Hematopoietic multipotent progenitor cell treated with erythropoietin and hydrocortisone succinate and interleukin-3 and kit ligand, for 8 days (in vitro differentiated cells): ENCODE measurements at regions not wholly inside any gene's neighbourhood (a gene's known extent, or its start where the extent isn't known, plus 50 kb on each side); places are given as distances from the start of the nearest gene placed in this dataset.
A peak's percentile ranks its signal among the peaks of the same experiment; 100 is the strongest.

Experiments
- DNase-seq: peaks from one replicate; pipeline ENCODE4 v3.0.0-alpha.2; 2015

- no peak for DNase-seq
Measured at GRCh38 chr6:167643223-167643622, 183.5 kb upstream of the AFDN start.

GRCh38 chr6:167643716-167644115 is 183.0 kb upstream of the AFDN start:
- no peak for DNase-seq

GRCh38 chr6:167644412-167645132 is 182.1 kb upstream of the AFDN start:
- no peak for DNase-seq

- no peak for DNase-seq
Measured at GRCh38 chr6:167645368-167645767, 181.3 kb upstream of the AFDN start.

GRCh38 chr6:167647306-167647705 is 179.4 kb upstream of the AFDN start:
- no peak for DNase-seq

GRCh38 chr6:167647737-167648470 is 178.8 kb upstream of the AFDN start:
- DNase-seq, result no peak

- no peak for DNase-seq
Measured at GRCh38 chr6:167648501-167649278, 178.0 kb upstream of the AFDN start.

GRCh38 chr6:167649476-167649875 is 177.2 kb upstream of the AFDN start:
- DNase-seq, result no peak

GRCh38 chr6:167650730-167651317 is 175.9 kb upstream of the AFDN start:
- DNase-seq, result no peak

- no peak for DNase-seq
Measured at GRCh38 chr6:167651318-167652041, 175.2 kb upstream of the AFDN start.

- DNase-seq, result no peak
Measured at GRCh38 chr6:167652042-167652700, 174.5 kb upstream of the AFDN start.

GRCh38 chr6:167652701-167653095 is 174.0 kb upstream of the AFDN start:
- peak; percentile 14 for DNase-seq

- no peak for DNase-seq
Measured at GRCh38 chr6:167653561-167653960, 173.2 kb upstream of the AFDN start.

- no peak for DNase-seq
Measured at GRCh38 chr6:167654389-167654788, 172.3 kb upstream of the AFDN start.

- DNase-seq, result no peak
Measured at GRCh38 chr6:167655174-167655821, 171.4 kb upstream of the AFDN start.

- no peak for DNase-seq
Measured at GRCh38 chr6:167658106-167658505, 168.6 kb upstream of the AFDN start.

- DNase-seq, result no peak
Measured at GRCh38 chr6:167659046-167659445, 167.7 kb upstream of the AFDN start.

- no peak for DNase-seq
Measured at GRCh38 chr6:167660424-167660823, 166.3 kb upstream of the AFDN start.

- DNase-seq, result no peak
Measured at GRCh38 chr6:167660944-167661551, 165.7 kb upstream of the AFDN start.

GRCh38 chr6:167661552-167662044 is 165.1 kb upstream of the AFDN start:
- DNase-seq, result no peak
